ENCODE measurements at regions not wholly inside any gene's neighbourhood (a gene's known extent, or its start where the extent isn't known, plus 50 kb on each side); places are given as distances from the start of the nearest gene placed in this dataset.

- TF ChIP-seq FOXA1 (IDR thresholded peaks at IDR 0.05) (no peak), HDGF (IDR thresholded peaks at IDR 0.05; ENCODE audit: borderline replicate concordance) (no peak), CTBP1 (IDR thresholded peaks at IDR 0.05; ENCODE audit: borderline replicate concordance) (no peak), PKNOX1 (IDR thresholded peaks at IDR 0.05) (no peak), L3MBTL2 (conservative IDR thresholded peaks at IDR 0.05) (no peak), SP1 (IDR thresholded peaks at IDR 0.05) (no peak), FOXK2 (IDR thresholded peaks at IDR 0.05) (no peak), BHLHE40 (IDR thresholded peaks at IDR 0.05; ENCODE audit: borderline replicate concordance) (no peak), TARDBP (IDR thresholded peaks at IDR 0.05) (no peak), ZNF384 (IDR thresholded peaks at IDR 0.05) (no peak), ELF4 (IDR thresholded peaks at IDR 0.05) (no peak), ARNT (IDR thresholded peaks at IDR 0.05) (no peak)
Measured at GRCh38 chr4:187606581-187606980, 389.0 kb upstream of the ZFP42 start.
